OCI-LY7 (cell line): ENCODE measurements at regions not wholly inside any gene's neighbourhood (a gene's known extent, or its start where the extent isn't known, plus 50 kb on each side); places are given as distances from the start of the nearest gene placed in this dataset.

ENCODE experiments used
- EZH2phosphoT487 ChIP-seq: fragments of 200-600 bp; sonication (generic); IDR thresholded peaks from 2 replicates; pipeline ENCODE4 v1.6.1; 2018; ENCODE audit warnings: low read depth, borderline replicate concordance, mild to moderate bottlenecking, mixed run types, antibody characterized with exemption, low read length, moderate library complexity, mixed read lengths
- TF ChIP-seq, protein P1 (sequence below): fragments of 200-600 bp; sonication (generic); conservative IDR thresholded peaks from 2 replicates; pipeline ENCODE4 v1.5.1; 2014; ENCODE audit warnings: mild to moderate bottlenecking, antibody characterized with exemption, low read length, moderate library complexity, mixed read lengths

DNA sequence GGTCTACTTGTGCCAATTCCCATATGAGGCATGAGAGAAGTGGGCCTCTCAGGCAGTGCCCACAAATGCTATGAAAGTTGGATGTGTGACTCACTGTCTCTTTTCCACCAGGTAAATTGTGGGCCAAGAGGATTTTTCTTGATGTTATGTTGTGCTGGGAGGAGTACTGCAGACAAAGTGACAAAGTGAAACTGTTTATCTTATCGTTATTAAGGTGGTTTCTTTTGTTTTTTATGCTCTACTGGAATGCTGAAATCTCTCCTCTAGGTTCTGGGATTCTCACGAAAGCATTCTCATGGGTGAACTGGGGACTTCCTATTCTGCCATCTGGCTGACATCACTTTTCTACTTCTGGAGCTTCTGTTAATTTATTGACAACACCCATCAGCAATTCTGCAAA is 919.6 kb upstream of the EPHA6 start:
- TF ChIP-seq, protein P1, sequence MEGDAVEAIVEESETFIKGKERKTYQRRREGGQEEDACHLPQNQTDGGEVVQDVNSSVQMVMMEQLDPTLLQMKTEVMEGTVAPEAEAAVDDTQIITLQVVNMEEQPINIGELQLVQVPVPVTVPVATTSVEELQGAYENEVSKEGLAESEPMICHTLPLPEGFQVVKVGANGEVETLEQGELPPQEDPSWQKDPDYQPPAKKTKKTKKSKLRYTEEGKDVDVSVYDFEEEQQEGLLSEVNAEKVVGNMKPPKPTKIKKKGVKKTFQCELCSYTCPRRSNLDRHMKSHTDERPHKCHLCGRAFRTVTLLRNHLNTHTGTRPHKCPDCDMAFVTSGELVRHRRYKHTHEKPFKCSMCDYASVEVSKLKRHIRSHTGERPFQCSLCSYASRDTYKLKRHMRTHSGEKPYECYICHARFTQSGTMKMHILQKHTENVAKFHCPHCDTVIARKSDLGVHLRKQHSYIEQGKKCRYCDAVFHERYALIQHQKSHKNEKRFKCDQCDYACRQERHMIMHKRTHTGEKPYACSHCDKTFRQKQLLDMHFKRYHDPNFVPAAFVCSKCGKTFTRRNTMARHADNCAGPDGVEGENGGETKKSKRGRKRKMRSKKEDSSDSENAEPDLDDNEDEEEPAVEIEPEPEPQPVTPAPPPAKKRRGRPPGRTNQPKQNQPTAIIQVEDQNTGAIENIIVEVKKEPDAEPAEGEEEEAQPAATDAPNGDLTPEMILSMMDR: no peak
- TF ChIP-seq EZH2phosphoT487: no peak
